HG03060 (cell line): ENCODE measurements at regions not wholly inside any gene's neighbourhood (a gene's known extent, or its start where the extent isn't known, plus 50 kb on each side); places are given as distances from the start of the nearest gene placed in this dataset.

ENCODE experiments used
- ATAC-seq: cut with Tn5 transposase; IDR thresholded peaks from one replicate; pipeline ENCODE4 v1.9.1; 2021; ENCODE audit warnings: low read depth, moderate number of reproducible peaks; ENCODE audit not compliant: unreplicated experiment

DNA sequence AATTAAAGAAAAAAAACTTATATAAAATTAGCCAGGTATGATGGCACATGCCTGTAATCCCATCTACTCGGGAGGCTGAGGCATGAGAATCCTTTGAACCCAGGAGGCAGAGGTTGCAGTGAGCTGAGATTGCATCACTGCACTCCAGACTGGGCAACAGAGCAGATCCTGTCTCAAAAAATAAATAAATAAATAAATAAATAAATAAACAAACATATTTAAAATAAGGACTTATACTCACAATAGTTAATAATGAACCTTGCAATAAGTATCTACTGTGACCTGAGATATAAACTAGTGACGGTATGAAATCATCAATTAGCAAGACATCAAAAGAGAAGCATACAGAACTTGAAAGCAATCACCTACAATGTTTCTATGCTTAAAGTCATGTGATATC is 548.4 kb upstream of the JARID2 start:
- ATAC-seq: no peak

DNA sequence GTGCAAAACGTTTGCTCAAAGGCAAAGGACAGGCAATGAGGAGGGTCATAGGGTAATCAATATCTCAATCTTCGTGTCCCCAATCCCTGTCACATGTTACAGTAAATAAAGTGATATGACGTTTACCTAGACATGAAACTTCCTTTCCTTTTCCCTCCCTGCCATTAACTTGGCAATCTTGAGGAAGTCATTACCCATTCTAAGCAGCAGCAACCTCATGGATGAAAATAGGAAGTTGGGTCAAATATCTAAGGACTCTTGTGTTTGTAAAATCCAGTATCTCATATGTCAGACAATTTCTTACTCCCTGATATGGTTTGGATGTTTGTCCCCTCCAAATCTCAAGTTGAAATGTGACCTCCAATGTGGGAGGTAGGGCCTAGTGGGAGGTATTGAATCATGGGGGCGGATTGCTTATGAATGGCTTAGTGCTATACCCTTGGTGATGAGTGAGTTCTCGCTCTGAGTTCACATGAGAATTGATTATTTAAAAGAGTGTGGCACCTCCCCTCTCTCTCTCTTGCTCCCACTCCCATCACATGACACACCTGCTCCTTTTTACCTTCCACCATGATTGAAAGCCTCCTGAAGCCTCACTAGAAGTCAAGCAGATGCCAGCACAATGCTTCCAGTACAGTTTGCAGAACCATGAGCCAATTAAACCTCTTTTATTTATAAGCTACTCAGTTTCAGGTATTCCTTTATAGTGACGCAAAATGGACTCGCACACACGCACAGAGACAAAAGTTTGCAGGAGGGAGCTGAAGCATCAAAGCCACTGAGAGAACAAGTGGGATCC is 545.9 kb upstream of the JARID2 start:
- ATAC-seq: no peak

DNA sequence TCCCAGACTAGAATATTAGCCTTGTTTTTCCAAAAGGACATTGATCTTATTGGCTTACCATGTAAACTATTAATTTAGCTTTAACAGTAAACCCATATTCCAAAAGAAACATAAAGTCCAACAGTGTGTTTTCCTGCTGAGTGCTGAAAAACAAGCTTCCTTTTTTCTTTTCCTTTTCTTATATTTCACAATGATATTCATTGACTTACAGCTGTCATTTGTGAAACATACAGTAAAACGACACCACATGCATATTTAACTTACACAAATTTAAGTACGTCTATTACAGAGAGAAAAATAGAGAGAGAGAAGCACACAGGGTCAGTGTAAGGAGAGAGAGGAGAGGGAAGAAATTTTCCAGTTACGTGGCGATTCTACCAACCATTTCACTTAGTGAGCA is 543.9 kb upstream of the JARID2 start:
- no peak for ATAC-seq

DNA sequence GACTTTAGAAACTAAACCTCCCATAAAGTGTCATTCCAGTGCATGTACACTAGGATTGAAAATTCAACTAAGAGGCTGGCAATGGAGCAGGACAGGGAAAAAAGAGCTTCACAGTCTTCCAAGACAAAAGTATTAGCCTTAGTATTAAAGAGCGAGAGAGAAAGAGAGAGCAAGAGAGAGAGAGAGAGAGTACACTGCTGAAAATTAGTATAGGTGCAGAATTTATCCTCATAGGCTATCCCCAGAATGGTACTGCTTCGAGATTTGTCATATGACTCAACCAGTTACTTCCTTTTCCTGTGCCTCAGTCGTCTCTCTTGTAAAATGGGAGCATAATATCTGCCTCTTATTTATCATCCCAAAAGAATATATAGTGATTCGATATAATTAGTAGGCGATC is 543.2 kb upstream of the JARID2 start:
- no peak for ATAC-seq

DNA sequence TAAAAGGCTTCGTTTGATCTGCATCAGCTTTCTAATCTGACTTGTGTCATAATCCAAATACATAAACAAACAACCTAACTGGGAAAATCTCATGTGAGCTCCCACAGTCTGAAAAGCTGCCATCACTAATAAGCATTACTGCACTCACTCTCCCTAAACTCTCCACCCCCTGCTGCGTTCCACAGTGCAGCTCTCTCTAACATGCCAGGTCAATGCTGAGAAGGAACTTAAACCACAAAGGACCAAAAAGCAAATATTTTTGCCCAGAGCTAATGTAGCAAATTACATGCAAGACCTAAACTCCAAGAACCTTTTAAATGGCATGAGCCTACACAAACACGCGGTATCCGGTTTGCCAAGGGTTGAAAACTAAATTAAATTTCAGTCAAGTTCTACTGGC is 542.3 kb upstream of the JARID2 start:
- no peak for ATAC-seq

DNA sequence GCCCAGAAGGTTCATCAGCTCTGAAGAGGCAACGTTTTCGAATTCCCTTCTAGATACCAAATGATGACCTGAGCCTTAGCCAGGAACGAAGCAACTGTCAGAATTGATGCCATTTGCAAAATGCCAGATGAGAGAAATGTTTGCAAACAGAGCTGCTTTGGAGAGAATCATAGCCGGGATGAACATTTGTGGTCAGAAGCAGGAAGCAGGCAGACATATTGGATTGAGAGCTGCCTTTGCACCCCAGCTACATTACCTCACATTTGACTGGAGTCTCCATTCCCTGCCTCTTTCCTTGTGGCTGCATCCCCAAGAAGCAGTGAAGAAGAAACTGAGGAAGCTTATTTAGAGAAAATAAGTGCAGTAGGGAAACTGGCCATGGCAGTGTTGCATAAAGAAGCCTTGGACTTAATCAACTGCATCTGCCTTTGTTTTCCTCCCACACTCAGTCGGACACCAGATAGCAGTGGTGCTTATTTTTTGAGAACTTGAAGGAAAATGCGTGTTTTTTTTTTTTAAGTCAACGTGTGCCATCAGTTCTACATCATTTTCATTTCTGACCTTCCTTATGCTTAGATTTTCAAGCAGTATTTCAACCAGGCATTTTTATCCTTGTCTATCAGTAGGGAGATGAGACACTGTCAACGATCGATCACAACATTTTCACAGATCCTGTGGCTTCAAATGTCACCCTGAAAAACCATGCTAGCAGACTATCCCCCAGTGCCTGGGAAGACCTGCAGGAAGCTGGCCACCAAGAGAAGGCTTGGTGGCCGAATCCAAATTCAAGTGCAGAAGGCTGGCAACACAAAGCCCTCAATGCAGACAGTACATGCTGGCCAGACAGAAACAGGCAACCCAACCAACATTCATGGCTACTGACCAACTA is 541.2 kb upstream of the JARID2 start:
- no peak for ATAC-seq

DNA sequence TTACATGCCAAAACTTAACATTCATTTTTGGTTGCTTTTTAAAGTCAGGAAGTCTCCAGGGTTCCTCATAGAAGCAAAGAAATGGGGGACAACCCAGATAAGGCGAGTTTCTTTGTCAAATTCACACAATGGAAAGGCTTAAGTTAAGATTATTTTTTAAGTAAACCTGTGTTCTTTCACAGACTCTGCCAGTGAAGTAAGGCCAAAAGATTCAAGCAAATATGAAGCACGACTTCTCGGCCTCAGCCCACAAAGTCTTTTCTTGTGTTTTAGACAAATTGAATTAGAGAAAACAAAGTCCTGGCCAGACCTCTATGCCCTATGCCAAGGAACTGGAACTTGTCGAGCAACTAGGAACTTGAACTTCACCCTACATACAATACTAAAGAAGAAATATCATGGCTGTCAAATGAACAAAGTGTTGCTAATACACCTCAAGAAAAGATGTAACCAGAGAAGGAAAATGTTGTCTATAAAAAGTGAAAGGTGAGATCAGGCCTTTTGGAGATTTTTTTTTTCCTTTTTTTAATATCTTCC is 540.0 kb upstream of the JARID2 start:
- no peak for ATAC-seq

DNA sequence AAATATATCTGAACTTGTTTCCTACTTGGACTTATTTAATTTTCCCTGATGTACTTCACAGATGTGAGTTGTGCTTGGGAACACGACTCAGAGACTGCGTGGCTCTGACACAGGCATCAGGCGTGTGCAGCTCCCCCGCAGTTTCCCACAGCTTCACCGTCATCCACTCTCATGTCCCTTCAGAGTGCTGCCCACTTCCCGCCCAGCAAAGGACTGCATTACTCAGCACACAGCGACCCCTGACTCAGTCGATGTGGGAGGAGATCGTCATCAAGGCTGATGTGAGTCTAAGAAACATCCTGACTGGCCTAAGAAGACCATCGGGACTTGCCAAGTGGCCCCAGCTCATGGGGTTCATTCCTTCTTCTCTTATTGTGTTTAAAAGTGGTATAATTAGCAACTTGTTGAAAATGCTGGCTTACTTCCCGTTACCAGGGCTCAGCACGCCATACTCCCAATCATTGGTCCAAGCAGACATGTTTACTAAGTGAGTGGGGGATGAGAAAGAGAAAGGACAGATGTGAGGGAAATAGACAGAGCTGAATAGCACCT is 539.4 kb upstream of the JARID2 start:
- no peak for ATAC-seq

DNA sequence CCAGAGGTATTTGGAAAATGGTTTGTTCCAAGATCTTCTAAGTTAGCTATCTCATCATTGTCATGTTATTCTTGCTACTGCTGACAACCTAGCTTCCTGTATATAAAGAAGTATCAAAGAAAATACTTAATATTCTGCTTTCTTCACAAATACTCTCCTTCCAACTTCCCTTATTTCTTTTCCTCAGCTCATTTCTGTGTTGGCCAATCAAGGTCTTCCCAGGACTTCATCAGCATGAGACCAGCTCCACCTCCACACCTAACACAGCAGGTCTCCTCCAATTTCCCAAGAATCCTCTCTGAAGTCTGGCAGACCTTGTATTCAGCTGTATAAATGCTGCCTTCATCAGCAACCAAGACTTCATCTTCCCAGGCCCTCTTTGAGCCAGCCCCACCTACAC is 538.6 kb upstream of the JARID2 start:
- ATAC-seq: no peak

DNA sequence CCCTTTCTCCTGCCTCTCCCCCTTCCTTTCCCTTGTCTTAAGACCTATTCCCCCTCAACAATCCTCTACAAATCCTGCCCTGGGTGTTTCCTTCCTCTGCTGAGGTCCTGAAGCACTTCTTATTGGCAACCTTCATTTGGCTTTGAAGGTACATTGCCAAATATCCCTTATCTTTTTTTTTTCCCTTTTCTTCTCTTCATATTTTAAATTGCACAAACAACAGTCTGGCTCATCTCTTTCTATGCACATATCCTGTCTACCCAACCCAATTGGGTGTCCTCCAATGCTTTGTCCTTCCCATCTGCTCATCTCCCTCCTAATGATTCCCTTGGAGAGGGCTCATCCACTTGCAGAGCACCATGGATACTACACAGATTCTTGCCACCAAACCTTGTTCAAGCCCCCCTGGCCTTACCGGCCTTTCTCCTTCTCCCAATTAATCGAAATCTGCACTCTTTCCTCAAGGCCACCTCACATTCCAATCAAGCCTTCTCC is 537.9 kb upstream of the JARID2 start:
- no peak for ATAC-seq

DNA sequence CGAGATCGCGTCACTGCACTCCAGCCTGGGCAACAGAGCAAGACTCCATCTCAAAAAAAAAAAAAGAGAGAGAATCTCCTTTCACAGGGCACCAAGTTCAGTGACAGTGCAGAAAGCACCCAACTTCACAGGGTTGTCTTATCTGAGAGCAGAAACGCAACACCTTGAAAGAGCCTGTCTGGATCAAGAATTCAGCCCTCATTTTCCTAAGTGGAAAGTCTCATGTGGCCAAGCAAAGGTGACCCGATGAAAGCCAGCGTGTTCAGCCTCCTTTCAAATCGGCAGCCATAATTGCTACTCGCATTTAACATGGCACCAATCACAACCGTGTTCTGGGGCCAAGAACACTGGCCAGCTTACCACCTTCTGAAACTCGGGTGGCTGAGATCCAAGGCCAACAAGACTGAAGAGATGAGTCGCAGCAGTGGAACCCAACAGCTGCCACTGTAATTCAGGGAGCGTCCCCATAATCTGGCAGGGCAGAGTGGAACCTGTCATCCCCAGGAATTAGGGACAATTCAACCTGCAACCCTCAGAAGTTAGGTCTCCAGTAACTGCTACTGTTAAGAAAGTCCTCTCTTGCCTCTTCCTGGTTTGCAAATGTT is 536.7 kb upstream of the JARID2 start:
- ATAC-seq: no peak

DNA sequence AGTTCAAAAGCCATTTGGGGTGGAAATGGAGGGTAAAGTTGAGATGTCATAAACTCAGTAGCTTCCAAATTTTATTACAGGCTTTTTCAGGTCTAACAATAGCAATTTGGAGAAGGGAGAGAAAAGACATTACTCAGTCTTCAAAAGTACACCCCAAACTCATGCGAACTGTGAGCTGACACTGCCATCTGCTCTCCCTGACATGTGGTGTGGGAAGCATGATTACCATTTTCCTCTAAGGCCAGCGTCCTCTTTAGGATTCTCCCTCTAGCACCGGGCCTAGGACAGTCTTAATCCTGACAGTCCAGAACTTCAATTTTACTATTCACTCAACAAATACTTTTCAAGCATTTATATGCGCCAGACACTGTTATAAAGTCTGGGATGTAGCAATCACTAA is 536.0 kb upstream of the JARID2 start:
- no peak for ATAC-seq

DNA sequence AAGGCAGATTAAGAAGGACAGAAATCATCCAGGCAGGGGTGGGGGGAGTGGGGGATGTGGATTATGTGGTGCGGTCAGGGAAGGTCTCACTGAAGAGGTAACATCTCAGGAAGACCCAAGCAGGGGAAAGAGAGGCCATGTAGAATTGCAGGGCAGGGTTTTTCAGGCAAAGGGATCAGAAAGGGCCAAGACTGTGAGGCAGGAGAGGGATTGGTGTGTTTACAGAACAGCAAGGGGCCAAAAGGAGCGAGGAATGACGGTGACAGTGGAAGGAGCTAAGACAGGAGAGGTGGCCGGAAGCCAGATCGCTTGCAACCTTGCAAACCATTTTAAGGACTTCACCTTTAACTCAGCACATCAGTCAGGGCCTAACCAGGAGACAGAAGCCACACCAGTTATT is 535.4 kb upstream of the JARID2 start:
- ATAC-seq: no peak

DNA sequence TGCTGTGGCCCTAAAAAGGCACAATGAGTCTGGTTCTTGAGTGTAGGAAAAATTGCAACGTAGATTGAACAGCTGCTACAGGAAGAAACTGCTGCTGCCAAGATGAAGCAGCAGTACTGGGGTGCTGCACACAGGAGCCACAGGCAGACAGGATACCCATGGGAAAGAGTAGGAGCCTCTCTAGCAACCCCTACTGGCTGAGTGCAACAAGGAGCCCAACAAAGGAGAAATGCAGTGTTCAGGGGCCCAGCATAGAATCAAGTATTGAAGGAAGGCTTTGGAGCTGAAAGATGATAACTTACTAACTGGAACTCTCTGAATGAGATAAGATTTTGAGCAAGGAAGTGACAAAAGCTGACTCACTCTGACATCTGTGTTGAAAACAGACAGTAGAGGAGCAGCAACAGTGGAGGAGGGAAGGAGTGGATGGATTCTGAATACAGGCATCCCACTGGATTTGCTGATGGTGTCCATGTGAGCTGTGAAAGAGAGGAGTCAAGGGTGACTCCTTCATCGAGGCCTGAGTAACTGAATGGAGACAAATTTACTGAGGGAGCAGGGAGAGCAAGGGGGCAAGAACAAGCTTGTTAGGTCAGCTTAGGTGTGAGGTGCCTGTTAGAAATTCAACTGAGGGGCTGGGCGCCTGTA is 534.7 kb upstream of the JARID2 start:
- ATAC-seq: no peak

DNA sequence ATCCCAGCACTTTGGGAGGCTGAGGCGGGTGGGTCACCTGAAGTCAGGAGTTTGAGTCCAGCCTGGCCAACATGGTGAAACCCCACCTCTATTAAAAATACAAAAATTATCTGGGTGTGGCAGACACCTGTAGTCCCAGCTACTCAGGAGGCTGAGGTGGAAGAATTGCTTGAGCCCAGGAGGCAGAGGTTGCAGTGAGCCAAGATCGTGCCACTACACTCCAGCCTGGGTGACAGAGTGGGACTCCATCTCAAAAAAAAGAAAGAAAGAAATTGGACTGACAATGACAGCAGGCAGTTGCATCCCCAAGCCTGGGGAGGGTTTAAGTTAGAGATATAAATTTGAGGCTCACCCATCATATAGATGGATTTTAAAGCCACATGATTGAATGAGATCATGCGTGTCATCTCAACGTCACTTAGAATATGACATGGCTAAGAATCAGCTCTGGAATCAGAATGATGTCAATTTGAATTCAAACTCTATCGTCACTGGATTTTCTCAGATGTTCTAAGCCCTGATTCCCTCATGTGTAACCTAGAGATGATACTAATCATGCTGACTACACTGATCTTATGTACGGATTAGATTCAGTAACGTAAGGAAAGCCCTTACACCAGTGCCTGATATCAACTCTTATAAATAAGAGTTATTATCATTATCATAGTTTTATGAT is 534.0 kb upstream of the JARID2 start:
- no peak for ATAC-seq

DNA sequence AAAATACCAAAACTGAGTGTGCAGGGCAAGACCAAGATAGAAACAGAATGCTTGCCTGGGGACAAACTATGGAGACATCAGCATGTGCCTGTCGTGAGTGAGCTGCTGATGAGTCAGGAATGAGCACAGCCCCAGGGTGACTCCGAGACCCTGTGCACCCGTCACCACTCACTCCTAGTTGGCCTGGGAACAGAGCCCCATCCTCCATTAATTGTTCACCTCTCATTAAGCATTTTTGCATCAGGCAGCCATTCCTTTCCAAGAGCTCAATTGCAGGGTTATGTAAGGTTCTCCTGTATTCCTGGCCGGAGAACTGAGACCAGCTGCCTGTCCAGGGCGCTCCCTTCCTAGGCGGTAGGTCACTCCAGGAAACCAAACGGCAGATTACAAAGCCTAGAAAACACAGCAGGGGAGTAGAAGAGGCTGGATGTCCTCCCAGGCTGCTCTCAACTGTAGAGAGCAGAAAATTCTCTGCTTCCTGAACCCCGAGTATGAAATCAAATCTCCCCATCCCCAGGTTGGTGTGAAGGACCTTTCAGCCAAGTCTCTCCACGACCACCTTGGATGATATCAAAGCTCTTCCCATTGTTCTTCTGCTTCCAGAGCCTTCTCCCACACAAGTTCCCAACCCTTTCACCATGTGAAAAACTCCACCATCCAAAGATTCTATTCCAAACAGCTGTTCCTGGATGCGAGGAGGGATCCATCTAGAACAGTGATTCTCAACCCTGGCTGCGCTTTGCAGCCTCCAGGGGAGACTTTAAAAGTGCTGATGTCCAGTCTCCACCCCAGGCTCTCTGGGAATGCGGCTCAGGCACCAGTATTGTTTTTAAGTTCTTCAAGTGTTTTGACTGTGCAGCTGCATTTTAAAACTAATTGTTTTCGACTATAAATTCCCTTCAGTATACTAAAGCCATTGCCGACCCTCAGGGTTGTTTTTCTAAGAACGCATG is 532.6 kb upstream of the JARID2 start:
- ATAC-seq: no peak

DNA sequence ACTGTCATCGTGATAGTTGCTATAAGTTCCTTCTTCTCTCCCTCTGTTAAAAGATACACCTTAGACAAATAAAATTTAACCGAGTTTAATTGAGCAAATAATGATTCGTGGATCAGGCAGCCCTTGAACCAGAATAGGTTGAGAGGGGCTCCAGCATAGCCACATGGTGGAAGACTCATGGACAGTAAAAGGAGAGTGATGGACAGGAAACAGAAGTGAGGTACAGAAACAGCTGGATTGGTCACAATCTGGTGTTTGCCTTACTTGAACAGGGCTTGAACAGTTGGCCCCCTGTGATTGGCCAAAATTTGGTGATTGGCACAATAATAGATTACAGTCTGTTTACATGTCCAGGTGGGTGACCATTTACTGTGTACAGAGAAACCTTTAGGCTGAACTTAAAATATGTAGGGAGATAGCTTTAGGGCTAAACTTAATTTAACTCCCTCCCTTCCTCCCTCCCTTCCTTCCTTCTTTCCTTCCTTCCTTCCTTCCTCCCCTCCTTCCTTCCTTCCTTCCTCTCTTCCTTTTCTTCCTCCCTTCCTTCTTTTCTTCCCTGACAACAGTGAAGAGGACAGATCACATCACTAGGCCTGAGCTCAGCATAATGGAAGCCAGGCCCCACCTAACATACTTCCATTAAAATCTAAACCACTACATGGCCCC is 531.8 kb upstream of the JARID2 start:
- no peak for ATAC-seq

DNA sequence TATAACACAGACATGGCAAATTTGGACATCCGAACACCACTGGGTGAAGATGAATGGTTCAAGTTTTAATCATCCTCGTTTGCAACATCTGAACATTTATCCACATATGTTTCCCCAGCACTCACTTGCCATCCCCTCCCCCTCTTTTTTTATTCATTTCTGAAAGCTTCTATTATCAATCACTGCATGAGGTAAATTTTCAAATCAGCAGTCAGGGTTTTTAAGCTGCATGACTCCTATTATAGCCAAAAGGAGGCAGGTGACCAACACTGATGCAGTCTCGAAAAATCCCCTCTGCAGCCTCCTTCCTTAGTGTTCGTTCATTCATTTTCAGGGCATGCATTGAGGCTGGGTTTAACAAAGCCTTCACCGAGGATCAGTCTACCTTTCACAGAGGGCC is 530.8 kb upstream of the JARID2 start:
- ATAC-seq: no peak
